Retinal pigment epithelial cell (primary cell): ENCODE measurements at regions not wholly inside any gene's neighbourhood (a gene's known extent, or its start where the extent isn't known, plus 50 kb on each side); places are given as distances from the start of the nearest gene placed in this dataset.
A peak's percentile ranks its signal among the peaks of the same experiment; 100 is the strongest.

Experiments used
- DNase-seq: peaks from one replicate; pipeline ENCODE4 v3.0.0-alpha.2; 2010; ENCODE audit warnings: low read depth
- H3K4me3 ChIP-seq: 2 replicates; pipeline ENCODE4 v1.5.1; 2011; ENCODE audit warnings: mild to moderate bottlenecking, low read length, control low read depth, moderate library complexity
- CTCF ChIP-seq: conservative IDR thresholded peaks from 2 replicates; pipeline ENCODE4 v1.5.1; 2011; ENCODE audit warnings: low read depth, low read length, control low read depth, inconsistent platforms

- no peak for TF ChIP-seq CTCF
- no peak for DNase-seq
- no peak overlapping the region for H3K4me3 ChIP-seq
These were observed 95.7 kb upstream of the BMP2 start for GRCh38 chr20:6671829-6672228.

- DNase-seq, result no peak
- no peak overlapping the region for H3K4me3 ChIP-seq
- TF ChIP-seq CTCF, result no peak
These were observed 98.9 kb upstream of the BMP2 start for GRCh38 chr20:6668546-6668945.

GRCh38 chr20:6665621-6666355 is 101.7 kb upstream of the BMP2 start:
- no peak for TF ChIP-seq CTCF
- H3K4me3 ChIP-seq, result no peak overlapping the region
- DNase-seq, result no peak

- H3K4me3 ChIP-seq, result no peak overlapping the region
- no peak for DNase-seq
- TF ChIP-seq CTCF, result no peak
These were observed 102.3 kb upstream of the BMP2 start for GRCh38 chr20:6665161-6665560.

- no peak for TF ChIP-seq CTCF
- no peak overlapping the region for H3K4me3 ChIP-seq
- no peak for DNase-seq
These were observed 102.9 kb upstream of the BMP2 start for GRCh38 chr20:6664574-6664973.

- no peak for TF ChIP-seq CTCF
These were observed 103.6 kb upstream of the BMP2 start for GRCh38 chr20:6663751-6664388.

GRCh38 chr20:6663104-6663503 is 104.4 kb upstream of the BMP2 start:
- TF ChIP-seq CTCF, result no peak
- H3K4me3 ChIP-seq, result no peak overlapping the region
- DNase-seq, result no peak

More at GRCh38 chr20:6663751-6664388, 103.6 kb upstream of the BMP2 start:
- no peak overlapping the region for H3K4me3 ChIP-seq
- peak; percentile 81 for DNase-seq
